NCI-H82 treated with DMSO at 0.1 percent for 48 hours (cell line): ENCODE measurements at regions not wholly inside any gene's neighbourhood (a gene's known extent, or its start where the extent isn't known, plus 50 kb on each side); places are given as distances from the start of the nearest gene placed in this dataset.
"Not testable (repeated sequence)": the region's sequence is repeated elsewhere in the genome, so short reads cannot be mapped to it uniquely, and the experiment has no call there.

Source experiments
- DNase-seq: peaks from one replicate; lab custom pipeline; 2025; ENCODE audit not compliant: unreplicated experiment; lab: John Stamatoyannopoulos, UW

GRCh38 chr2:117190856-117191559, 623.5 kb upstream of the DDX18 start:
- peak; percentile 26 for DNase-seq

GRCh38 chr2:117195381-117195780, 619.1 kb upstream of the DDX18 start:
- no peak for DNase-seq

- DNase-seq: no peak
Observed at GRCh38 chr2:117199511-117199910, 615.0 kb upstream of the DDX18 start.

GRCh38 chr2:117212562-117212961, 601.9 kb upstream of the DDX18 start:
- no peak for DNase-seq

- no peak for DNase-seq
Observed at GRCh38 chr2:117217145-117217544, 597.3 kb upstream of the DDX18 start.

GRCh38 chr2:117222809-117223208, 591.7 kb upstream of the DDX18 start:
- DNase-seq: no peak

GRCh38 chr2:117232305-117232704, 582.2 kb upstream of the DDX18 start:
- DNase-seq: no peak

GRCh38 chr2:117257362-117257761, 557.1 kb upstream of the DDX18 start:
- DNase-seq: no peak

GRCh38 chr2:117269574-117269973, 544.9 kb upstream of the DDX18 start:
- DNase-seq: no peak

GRCh38 chr2:117271631-117272030, 542.9 kb upstream of the DDX18 start:
- no peak for DNase-seq

- no peak for DNase-seq
Observed at GRCh38 chr2:117273009-117273671, 541.4 kb upstream of the DDX18 start.

- no peak for DNase-seq
Observed at GRCh38 chr2:117293012-117293411, 521.5 kb upstream of the DDX18 start.

GRCh38 chr2:117299451-117299850, 515.0 kb upstream of the DDX18 start:
- no peak for DNase-seq

- no peak for DNase-seq
Observed at GRCh38 chr2:117308861-117309770, 505.4 kb upstream of the DDX18 start.

- DNase-seq: no peak
Observed at GRCh38 chr2:117321816-117322215, 492.7 kb upstream of the DDX18 start.

- no peak for DNase-seq
Observed at GRCh38 chr2:117323331-117323730, 491.2 kb upstream of the DDX18 start.

- no peak for DNase-seq
Observed at GRCh38 chr2:117330641-117331040, 483.9 kb upstream of the DDX18 start.

GRCh38 chr2:117335967-117336366, 478.5 kb upstream of the DDX18 start:
- DNase-seq: no peak

GRCh38 chr2:117336496-117336895, 478.0 kb upstream of the DDX18 start:
- DNase-seq: no peak

GRCh38 chr2:117337981-117338380, 476.5 kb upstream of the DDX18 start:
- DNase-seq: not testable (repeated sequence)

- DNase-seq: no peak
Observed at GRCh38 chr2:117339980-117340379, 474.5 kb upstream of the DDX18 start.

- DNase-seq: no peak
Observed at GRCh38 chr2:117341690-117342089, 472.8 kb upstream of the DDX18 start.
